ENCODE measurements at regions not wholly inside any gene's neighbourhood (a gene's known extent, or its start where the extent isn't known, plus 50 kb on each side); places are given as distances from the start of the nearest gene placed in this dataset.

DNA sequence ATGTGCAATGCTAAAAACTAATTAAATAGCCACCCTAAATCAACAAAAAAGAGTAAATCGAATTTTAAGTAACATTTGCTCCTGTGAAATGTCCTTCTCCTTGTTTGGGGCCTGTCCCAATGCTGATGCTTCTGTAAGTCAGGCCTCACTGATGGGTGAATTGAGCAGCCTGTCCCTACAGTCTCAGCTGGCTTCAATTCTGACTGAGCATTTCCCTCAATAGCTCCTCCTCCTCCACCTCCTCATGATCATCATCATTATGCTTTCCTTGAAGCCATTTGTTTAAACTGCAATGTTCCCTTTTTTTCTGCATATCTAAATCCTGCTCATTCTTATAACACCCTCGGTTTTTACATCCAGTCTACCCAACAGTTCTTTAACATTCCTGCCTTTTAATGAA is 137.2 kb upstream of the CELF4 start:
- no peak for DNase-seq

DNA sequence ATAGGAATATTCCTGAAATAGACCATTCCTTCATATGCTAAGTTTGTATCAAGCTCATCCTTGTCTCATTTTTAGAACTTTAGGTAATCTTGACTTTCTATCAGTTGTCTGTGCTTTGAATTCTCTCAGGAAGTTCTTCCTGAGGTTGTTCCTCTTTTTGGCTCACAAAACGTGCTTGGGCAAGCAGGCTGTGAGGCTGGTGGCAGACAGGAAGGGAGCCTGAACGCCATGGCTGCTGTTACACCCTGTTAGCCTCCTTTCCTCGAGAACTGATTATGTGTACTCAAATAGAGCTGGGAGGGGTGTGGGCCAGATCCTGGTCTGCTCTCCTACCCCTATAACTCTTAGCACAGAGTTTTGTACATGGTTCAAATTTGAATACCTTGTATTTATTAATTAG is 136.4 kb upstream of the CELF4 start:
- DNase-seq, result no peak

DNA sequence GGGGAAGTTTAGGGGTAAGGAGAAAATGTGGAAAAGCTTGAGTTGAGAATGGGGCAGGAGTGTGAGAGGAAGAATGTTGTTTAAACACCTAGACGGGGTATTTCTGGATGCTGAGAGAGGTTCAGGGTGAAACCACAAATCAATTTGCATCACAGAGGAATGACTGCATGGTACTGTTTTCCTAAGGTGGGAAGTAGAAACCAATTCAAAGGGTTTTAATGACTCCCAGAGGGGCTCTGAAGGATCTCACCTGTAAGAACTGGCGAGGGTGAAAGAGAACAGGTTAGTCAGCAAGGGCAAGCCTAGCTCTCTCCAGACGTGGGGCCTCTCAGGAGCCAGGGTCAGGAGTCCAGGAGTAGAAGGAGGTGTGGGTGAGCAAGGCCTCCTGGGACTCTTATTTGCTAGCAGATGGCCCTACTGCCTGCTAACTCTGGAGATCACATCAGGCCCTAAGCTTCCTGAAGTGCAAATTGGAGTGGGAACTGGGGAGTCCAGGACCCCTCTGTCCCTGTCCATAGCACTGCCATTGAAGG is 133.0 kb upstream of the CELF4 start:
- DNase-seq, result no peak

DNA sequence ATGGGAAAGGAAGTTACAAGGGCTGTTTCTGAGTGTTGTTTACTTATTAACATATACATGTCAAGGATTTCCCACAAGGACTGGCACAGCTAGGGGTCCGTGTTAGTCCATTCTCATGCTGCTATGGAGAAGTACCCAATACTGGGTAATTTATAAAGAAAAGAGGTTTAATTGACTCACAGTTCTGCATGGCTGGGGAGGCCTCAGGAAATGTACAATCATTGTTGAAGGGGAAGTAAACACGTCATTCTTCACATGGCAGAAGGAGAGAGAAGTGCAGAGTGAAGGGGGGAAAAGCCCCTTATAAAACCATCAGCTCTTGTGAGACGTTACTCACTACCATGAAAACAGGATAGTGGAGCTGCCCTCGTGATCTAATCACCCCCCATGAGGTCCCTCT is 128.9 kb upstream of the CELF4 start:
- DNase-seq, result no peak

DNA sequence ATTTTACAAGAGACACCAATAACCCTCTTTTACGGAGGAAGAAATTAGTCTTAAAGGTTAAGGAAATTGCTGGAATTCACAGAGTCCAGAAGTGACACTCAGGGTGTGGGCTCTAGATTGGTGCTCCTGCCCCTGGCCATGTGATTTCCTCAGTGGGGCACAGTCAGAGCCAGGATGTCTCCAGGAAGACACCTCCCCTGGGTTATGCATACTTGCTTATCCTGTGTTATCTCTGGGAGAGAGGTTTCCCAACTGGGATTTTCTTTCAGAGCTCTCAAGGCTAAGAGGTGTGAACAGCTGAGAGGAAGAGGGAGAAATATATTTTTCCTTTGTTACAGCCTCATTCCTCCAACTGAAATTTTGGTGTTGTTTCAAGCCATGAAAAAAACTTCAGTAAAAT is 125.6 kb upstream of the CELF4 start:
- DNase-seq, result no peak

DNA sequence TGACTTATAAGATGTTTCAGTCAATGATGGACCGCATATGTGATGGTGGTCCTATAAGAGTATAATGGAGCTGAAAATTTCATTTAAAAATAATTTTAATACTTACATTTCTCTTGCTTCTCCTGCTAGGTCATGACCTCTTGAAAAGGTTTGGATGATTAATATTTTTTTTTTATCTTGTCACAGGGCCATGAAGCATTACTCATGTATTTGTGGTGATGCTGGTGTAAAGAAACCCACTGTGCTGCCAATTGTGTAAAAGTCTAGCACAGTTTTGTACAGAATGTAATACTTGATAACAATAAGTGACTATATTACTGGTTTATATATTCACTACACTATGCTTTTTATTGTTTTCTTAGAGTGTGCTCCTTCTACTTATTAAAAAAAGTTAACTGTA is 124.2 kb upstream of the CELF4 start:
- DNase-seq, result no peak

DNA sequence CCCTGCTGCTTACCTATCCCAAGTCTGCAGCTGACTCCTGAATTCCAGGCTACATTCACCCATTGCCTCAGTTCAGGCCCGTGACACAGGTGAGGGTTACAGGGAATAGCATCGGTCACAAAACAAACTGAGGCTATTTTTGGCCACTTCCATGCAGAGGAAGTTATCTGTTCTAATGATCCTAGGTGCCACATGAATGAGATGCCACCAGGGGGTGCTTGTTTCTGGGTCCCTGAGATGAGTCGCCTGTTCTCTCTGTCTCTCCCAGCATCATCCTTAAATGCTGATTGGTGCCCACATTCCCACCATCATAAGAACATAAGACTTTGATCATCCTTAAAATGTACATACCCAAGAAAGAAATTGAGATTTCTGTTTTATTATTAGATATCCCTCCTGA is 119.0 kb upstream of the CELF4 start:
- no peak for DNase-seq

DNA sequence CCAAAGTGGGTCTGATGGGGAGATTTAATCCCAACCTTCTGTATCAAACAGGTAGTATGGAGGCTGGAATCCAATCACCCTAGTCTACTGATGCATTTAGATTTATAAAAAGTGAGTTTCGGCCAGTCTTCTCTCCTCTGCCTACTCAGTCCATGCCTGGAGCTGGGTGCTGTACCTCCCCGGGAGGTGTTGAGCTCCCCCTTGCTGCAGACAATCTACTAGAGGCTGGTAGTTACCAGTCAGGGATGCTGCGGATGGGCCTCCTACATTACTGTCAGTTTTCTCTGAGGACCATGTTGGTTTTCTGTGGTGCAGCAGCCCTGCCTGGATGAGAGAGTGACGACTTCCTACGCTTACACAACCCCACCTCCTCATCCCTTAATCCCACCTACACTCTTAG is 118.6 kb upstream of the CELF4 start:
- no peak for DNase-seq

DNA sequence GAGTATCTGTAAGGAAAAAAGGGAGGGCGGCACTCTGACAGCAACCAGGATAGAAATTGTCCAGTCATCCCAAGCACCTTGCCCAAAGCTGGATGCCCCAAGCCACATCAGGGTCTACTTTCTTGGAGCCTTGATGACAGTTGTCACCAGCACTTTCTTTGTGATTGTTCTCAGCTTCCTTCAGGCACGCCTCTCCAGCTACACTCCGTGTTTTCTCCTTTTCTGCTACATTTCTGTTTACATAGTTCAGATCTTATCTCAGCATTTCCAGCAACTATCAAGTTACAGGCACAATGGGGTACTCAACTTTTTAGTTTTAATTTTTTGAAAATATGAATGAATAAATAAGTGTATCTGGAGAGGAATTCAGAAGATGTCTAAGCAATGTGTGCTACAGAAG is 115.3 kb upstream of the CELF4 start:
- DNase-seq, result no peak

DNA sequence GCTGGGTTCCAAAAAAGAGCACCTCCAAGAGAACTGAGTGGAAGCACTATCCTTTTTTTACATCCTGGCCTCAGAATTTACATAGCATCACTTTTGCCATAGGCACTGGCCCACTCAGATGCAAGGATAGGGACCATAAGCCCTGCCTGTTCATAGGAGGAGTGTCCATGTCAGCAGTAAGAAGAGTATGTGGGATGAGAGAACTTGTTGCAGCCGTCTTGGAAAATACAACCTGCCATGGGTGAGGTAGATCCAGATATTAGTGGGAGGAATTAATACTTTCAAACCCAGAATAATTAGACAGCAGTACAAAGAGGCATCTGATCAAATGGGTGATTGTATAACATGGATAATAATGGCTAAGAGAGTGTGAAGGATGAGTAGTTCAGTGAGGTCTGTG is 110.7 kb upstream of the CELF4 start:
- no peak for DNase-seq

DNA sequence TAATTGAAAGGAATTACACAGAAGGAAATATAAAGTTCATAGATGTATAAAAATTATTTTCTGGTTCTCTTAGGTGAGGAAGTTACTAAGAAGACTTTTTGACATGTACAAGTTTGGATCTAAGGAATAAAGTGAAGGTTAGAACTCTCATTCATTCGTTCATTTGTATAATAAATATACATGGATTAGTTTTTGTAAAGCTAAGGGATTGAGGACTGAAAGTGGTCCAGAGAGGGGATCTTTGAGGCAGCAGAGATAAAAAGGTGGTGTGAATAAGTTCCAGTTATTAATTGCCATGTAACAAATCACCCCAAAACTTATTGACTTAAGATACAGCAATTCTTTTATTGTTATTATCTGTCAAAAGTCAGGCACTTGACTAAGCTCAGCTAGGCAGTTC is 110.1 kb upstream of the CELF4 start:
- DNase-seq, result no peak

DNA sequence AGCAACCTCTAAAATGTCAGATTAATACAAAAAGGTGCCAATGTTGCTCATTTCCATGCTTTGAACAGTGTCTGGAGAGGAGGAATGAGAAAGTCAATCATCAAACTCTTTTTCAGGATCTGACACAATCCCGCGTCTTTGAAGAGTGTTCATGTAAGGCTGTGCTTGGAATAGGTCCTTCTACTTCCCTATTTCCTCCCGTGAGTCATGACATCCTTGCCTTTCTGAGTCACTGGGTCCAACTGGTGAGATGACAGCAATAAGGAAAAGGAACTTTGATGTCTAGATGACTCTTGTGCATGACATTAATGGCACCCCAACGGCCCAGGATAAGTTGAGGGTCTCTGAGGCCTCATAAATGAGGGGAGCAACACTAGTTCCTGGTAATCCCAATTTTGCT is 109.0 kb upstream of the CELF4 start:
- no peak for DNase-seq

DNA sequence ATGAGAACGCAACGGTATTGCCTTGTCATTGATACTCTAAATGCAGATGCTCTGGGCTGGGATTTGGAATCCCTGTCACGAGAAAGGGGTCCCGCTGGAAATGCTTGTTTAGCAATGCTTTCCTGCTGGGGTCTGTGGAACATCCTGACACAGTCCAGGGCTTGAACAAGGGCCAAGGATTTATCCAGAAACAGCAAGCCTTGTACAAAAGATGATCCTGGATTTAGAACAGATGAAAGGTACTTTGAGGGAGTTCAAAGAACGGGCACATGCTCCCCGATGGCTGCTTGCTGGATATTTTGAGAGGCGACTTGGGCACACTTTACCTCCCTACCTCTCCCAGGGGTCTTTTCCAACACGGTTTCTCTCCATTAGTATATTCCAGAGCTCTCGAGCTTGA is 108.1 kb upstream of the CELF4 start:
- no peak for DNase-seq

DNA sequence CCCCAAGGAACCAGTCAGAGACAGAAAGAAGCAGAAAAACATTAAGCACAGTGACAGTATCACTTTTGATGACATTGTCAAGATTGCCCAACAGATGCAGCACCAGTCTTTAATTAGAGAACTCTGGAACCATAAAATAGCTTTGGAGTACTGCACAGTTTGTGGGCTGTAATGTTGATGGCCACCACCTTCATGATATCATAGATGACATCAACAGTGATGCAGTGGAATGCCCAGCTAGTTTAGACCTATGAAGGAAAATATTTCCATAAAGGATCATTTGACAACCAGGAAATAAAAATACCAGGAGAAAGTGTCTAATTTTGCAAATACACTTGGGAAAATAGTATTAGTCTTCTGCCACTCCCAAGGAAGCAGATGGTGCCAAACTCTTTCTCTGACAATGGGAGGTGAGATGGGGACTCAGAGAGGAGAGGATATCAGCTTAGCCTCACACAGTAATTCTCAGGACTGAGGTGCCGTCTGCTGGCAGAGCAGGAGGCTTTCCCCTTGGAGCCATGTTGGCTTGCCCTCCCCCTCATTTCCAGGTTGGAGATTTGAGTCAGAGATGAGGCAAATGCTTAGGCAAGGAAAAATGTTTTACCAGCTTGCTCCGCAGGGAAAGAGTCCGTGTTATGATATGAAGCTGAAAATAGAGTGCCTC is 107.5 kb upstream of the CELF4 start:
- DNase-seq, result no peak

DNA sequence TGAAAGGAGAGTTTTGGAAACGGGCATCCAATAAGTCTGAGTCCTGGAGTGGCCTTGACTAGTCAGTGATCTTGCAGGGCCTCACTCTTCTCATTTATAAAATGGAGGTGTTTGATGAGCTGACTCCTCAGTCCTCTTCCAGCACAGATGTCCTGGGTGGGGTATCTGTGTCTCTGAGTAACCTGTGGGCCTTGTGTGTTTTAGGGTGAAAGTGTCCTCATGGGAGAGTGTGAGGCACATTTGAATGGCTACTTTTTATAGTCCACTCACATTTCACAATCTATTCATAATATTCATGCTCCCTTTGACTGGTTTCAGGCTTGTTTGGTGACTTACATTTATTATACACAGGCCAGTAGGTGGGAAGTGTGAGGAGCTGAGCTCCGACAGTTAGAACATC is 106.4 kb upstream of the CELF4 start:
- no peak for DNase-seq

DNA sequence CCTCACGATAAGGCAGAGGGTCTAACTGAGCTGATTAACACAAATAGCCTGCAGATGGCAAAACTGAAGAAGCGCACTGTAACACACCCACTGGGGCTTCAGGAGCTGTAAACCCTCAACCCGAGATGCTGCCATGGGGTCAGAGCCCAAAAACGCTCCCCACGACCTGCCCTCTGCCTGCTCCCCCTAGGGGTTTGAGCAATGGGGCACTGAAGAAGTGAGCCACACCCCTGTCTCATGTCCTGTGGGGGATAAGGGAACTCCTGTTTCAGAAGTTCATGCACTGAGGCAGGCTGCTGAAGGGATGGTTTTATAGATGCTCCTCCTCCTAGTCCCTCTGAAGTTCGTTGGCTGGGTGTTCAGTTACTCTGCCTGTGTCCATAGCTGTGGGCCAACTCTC is 105.9 kb upstream of the CELF4 start:
- no peak for DNase-seq

DNA sequence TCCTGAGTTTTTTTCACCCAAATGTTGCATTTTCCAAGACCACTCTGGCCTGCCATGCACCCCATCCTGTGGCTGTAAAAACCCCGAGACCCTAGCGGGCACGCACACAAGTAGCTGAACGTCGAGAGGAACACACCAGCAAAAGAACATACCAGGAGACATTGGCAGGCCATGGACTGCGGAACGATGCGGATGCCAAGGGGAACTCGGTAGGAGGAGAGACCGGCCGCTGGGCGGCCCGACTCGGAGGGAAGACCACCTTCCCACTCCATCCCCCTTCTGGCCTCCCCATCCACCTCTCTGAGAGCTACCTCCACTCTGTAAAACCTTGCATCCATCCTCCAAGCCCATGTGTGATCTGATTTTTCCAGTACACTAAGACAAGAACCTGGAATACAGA is 105.5 kb upstream of the CELF4 start:
- DNase-seq, result no peak

DNA sequence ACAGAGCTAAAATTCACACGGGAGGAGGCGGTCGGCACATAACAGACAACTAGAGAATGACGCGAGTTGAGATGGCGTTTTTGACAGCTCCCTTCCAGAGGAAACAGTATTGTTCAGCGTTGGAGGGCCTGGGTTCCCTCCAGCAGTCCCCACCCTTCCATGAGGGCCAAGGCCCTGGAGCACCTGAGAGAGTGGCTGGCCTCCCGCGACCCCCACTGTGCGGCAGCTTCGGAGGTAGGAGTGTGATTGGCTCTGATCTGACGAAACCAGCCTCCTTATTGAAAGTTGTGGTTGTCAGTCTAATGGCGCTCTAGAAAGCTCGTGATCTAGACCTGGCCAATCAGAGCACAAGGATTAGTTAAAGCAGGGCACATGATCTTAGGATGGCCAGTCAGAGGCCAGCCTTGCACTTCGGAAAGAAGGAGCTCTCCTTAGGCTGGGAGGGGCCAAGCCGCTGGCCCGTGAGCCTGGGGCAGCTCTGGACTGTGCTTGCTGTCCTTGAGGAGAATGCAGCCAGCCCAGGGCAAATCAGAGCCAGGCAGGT is 104.5 kb upstream of the CELF4 start:
- DNase-seq, result no peak

DNA sequence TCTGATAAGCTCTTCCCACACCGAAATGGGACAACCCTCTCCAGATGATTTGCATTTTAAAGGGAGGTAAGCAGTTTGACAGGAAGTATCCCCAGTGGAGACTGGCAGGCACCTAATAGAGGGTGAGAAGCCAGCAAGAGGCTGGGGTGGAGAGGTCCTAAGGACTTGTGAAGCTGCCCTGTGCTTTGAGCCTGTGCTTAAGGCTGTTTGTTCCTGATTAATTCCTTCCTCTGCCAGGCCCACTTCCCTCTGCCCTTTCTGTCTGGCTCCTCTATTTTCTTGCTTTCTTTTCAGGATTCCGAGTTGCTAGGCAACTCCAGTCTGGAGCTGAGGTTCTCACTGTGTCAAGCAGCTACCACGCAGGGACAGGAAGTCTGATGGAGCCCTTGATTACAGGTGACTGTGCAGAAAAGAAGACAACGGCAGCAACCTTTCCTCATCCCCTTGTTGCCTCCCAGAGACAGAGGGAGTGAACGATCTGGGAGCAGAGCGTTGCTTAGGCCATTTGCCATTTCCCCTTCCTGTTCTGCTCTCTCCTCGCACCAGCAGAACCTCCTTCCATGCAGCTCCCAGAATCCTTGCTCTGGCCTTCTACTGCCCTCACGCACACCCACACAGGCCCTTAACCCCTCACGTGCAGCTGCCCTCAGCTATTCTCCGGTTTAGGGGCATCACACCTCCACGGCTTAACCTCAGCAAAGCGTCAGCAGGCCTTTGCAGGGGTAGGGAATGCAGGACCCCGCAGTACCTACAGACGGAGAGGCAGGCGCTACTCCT is 103.6 kb upstream of the CELF4 start:
- no peak for DNase-seq

DNA sequence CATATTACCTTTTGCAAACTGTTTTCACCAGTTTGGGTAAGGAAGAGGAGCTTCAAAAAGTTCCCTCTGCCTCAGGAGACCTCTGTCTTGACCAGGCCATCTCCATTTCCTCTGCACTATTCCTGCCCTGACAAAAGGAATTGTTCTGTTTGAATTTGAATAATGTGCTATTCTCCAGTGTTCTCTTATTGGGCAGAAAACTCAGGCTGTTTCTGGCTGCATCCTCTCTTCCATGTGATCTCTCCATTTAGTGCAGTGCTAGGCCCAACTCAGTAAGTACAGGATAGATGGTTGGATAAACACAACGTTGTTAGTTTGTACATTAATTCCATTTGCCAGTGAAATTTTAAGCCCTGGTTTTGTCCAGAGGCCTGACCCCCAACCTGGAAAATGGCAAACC is 102.2 kb upstream of the CELF4 start:
- DNase-seq, result no peak

DNA sequence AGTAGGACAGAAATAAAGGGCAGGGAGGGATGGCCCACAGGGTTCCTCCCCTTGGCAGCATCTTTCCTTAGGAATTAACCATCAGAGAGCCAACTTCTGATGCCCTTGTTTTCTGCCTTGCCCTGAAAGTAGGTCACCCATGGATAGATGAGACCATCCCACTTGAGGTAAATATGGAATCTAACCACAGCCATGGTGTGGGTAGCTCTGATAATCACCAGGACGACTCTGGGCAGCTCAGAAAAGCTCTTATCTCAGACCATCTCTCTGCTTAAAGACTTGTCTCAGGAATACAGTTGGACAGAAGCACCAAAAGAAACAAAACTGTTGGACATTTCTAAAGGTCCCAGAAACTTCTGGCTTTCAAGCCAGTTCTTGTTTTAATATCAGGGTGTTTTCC is 101.4 kb upstream of the CELF4 start:
- DNase-seq, result no peak

DNA sequence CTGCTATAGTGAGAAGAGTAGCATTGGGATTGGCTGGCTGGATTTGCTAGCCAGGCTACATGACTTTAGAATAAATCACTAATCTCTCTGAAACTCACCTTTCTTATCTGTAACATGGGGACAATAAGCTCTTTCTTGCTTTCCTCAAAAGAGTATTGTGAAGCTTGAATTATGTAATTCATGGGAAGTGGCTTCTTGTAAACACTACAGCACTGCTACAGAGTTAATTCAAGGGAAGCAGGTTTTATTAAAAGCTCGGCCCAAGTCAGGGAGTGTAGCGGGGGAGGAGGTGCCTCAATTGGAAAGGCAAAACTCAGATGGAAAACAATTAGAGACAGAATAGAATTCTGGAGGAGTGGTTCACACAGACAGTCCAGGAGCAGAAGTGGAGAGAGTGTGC is 100.9 kb upstream of the CELF4 start:
- no peak for DNase-seq

DNA sequence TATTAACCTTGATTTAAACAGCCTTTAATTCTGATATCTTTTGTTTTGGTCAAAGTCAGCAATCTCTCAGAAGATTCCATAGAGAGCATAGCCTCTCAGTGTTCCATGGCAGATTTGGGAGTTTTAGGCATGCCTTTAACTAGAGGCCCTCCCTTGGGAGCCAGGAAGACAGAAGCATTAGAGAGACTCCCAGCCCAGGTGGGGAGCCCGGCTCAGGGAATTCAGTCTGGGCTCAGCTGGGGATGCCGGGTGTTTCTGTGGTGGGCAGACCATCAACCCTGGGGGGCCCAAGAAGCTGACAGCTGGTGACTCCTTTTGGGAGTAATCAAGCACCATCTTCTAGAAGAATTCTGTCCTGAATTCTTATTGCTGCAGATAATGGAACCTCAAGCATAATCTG is 99.7 kb upstream of the CELF4 start:
- no peak for DNase-seq

DNA sequence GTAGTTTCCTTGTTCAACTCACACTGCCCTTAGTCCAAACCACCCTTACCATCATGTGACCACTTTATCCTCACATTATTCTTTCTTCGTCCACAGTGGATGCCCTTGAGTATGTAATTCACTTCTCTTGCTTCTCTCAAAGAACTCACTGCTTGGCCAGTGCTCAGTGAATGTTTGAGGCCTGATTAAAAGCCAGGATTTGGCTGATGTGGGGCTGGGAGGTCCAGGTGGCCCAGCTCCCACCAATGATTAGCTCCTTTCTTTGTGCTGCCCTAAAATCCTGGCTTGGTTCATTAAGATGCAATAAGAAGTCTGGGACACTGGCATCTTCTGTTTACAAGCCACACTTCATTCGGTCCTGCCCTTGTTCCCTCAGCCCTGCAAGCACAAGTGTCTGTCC is 97.8 kb upstream of the CELF4 start:
- no peak for DNase-seq
